GM12878 (cell line): ENCODE measurements at regions not wholly inside any gene's neighbourhood (a gene's known extent, or its start where the extent isn't known, plus 50 kb on each side); places are given as distances from the start of the nearest gene placed in this dataset.

Experiments
- BHLHE40 ChIP-seq, 2 experiments: fragments of 450-650 bp in 1 of 2; IDR thresholded peaks; 2 replicates each; pipeline ENCODE4 v1.6.1; 2011 to 2017; ENCODE audit warnings: low read depth in 2 of 2, borderline replicate concordance in 1 of 2, improper control_type of control experiment in 1 of 2, low read length in 1 of 2, mild to moderate bottlenecking in 1 of 2
- CTCF ChIP-seq, 3 experiments: IDR thresholded peaks in 2 of 3; conservative IDR thresholded peaks in 1 of 3; 2 replicates each; pipeline ENCODE4 v1.5.1; 2011; ENCODE audit warnings: low read depth in 3 of 3, low read length in 3 of 3, mild to moderate bottlenecking in 3 of 3, control low read depth in 2 of 3, moderate library complexity in 2 of 3, inconsistent platforms in 1 of 3, mixed read lengths in 1 of 3; ENCODE audit not compliant: control insufficient read depth in 2 of 3, insufficient read depth in 1 of 3; ENCODE audit errors: extremely low read depth in 1 of 3
- ESRRA ChIP-seq: IDR thresholded peaks from 2 replicates; pipeline ENCODE4 v1.6.1; 2012; ENCODE audit warnings: mild to moderate bottlenecking, low read length, improper control_type of control experiment
- GABPA ChIP-seq: IDR thresholded peaks from 2 replicates; pipeline ENCODE4 v1.6.1; 2014; ENCODE audit warnings: antibody characterized with exemption, low read depth, mild to moderate bottlenecking, inconsistent platforms
- GATAD2B ChIP-seq: fragments of 450-650 bp; conservative IDR thresholded peaks from 2 replicates; pipeline ENCODE4 v1.6.1; 2017; ENCODE audit warnings: low read depth, mild to moderate bottlenecking, moderate library complexity
- REST ChIP-seq: IDR thresholded peaks from 2 replicates; pipeline ENCODE4 v1.6.1; 2012; ENCODE audit warnings: mild to moderate bottlenecking, low read depth, low read length
- TAF1 ChIP-seq: IDR thresholded peaks from 2 replicates; pipeline ENCODE4 v1.6.1; 2011; ENCODE audit warnings: mild to moderate bottlenecking, low read depth, low read length, borderline replicate concordance
- TCF12 ChIP-seq: IDR thresholded peaks from 2 replicates; pipeline ENCODE4 v1.6.1; 2011; ENCODE audit warnings: low read depth, mild to moderate bottlenecking, low read length

GRCh38 chr5:72013766-72014624, 93.3 kb upstream of the MAP1B start:
- TF ChIP-seq GATAD2B (no peak), GABPA (no peak), CTCF (IDR thresholded peaks at IDR 0.05 in 2 of 3, conservative IDR thresholded peaks at IDR 0.05 in 1 of 3; ENCODE audit: control insufficient read depth in 2 of 3, extremely low read depth in 1 of 3, insufficient read depth in 1 of 3, low read depth in 3 of 3, low read length in 3 of 3) (no peak), TAF1 (no peak), REST (no peak), TCF12 (no peak), BHLHE40 (IDR thresholded peaks at IDR 0.05; ENCODE audit: borderline replicate concordance in 1 of 2, low read depth in 2 of 2, low read length in 1 of 2) (no peak), ESRRA (no peak)
